ENCODE measurements at regions not wholly inside any gene's neighbourhood (a gene's known extent, or its start where the extent isn't known, plus 50 kb on each side); places are given as distances from the start of the nearest gene placed in this dataset.

GRCh38 chr3:127077068-127077467, 94.2 kb downstream of the PLXNA1 start:
- H3K9ac ChIP-seq (ENCODE audit: low read depth, low read length), result no peak overlapping the region

GRCh38 chr3:127077505-127078064, 94.7 kb downstream of the PLXNA1 start:
- Histone ChIP-seq H3K9ac (ENCODE audit: low read depth, low read length) (no peak overlapping the region), H3K79me2 (ENCODE audit: insufficient read depth, low read length) (no peaks in the 10 kb centered on the region), H4K20me1 (ENCODE audit: insufficient read depth, low read length) (no peaks in the 10 kb centered on the region; the same call in 1 of the 2 replicates), H3K27ac (ENCODE audit: low read length) (no peak overlapping the region), H3K4me3 (ENCODE audit: low read depth in 1 of 2, low read length in 2 of 2) (no peak overlapping the region), H3K4me2 (ENCODE audit: insufficient read depth, low read length) (no peak overlapping the region), H3K27me3 (ENCODE audit: insufficient read depth, low read length, poor library complexity) (no peaks in the 10 kb centered on the region), H3K9me3 (ENCODE audit: insufficient read depth, low read length, severe bottlenecking) (no peaks in the 10 kb centered on the region), H3K36me3 (ENCODE audit: insufficient read depth, low read length) (no peaks in the 10 kb centered on the region), H2AFZ (ENCODE audit: low read depth, low read length) (no peak overlapping the region), H3K4me1 (ENCODE audit: insufficient read depth, low read length) (peaks cover 11% of the 10 kb centered on the region; the same call in 1 of the 2 replicates)
- no peak for DNase-seq
- no peak for TF ChIP-seq CTCF (IDR thresholded peaks at IDR 0.05; ENCODE audit: borderline replicate concordance, extremely low read depth, low read length, poor library complexity, severe bottlenecking)
- TF ChIP-seq EZH2 (IDR thresholded peaks at IDR 0.05; ENCODE audit: borderline replicate concordance, low read depth, low read length, severe bottlenecking), result no peak
- no peak for ATAC-seq (ENCODE audit: insufficient read depth, low read depth)

More at GRCh38 chr3:127077068-127077467, 94.2 kb downstream of the PLXNA1 start:
- Histone ChIP-seq H3K27ac (ENCODE audit: low read length) (no peak overlapping the region), H3K9me3 (ENCODE audit: insufficient read depth, low read length, severe bottlenecking) (no peaks in the 10 kb centered on the region), H3K4me1 (ENCODE audit: insufficient read depth, low read length) (peaks cover 11% of the 10 kb centered on the region; the same call in 1 of the 2 replicates), H3K4me2 (ENCODE audit: insufficient read depth, low read length) (no peak overlapping the region), H3K36me3 (ENCODE audit: insufficient read depth, low read length) (no peaks in the 10 kb centered on the region), H3K79me2 (ENCODE audit: insufficient read depth, low read length) (no peaks in the 10 kb centered on the region), H2AFZ (ENCODE audit: low read depth, low read length) (no peak overlapping the region), H3K27me3 (ENCODE audit: insufficient read depth, low read length, poor library complexity) (no peaks in the 10 kb centered on the region), H4K20me1 (ENCODE audit: insufficient read depth, low read length) (no peaks in the 10 kb centered on the region; the same call in 1 of the 2 replicates), H3K4me3 (ENCODE audit: low read depth in 1 of 2, low read length in 2 of 2) (no peak overlapping the region)
- TF ChIP-seq EZH2 (IDR thresholded peaks at IDR 0.05; ENCODE audit: borderline replicate concordance, low read depth, low read length, severe bottlenecking), result no peak
- TF ChIP-seq CTCF (IDR thresholded peaks at IDR 0.05; ENCODE audit: borderline replicate concordance, extremely low read depth, low read length, poor library complexity, severe bottlenecking), result no peak
- DNase-seq (no peak), ATAC-seq (ENCODE audit: insufficient read depth, low read depth) (no peak)

DNA sequence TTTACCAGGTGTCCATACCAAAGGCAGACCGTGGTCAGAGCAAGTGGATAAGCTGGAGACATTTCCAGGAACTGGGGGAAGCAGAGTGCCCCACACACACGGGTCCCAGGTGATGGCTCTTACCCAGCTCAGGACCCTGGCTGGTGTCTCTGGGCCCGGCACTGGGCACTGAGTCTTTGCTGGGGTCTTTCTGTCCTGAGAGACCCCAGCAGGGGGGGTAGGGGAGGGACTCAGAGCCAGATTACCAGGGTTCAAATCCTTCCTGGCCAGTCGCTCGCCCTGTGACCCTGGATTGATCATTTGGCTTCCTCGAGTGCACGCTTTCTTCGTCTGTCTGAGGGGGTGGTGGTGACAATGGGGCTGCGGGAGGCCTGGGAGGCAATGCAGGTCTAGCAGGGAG, 95.7 kb downstream of the PLXNA1 start:
- DNase-seq, result no peak
- Histone ChIP-seq H3K27me3 (ENCODE audit: insufficient read depth, low read length, poor library complexity) (no peaks in the 10 kb centered on the region), H3K4me2 (ENCODE audit: insufficient read depth, low read length) (no peak overlapping the region), H3K4me3 (ENCODE audit: low read depth in 1 of 2, low read length in 2 of 2) (no peak overlapping the region), H3K36me3 (ENCODE audit: insufficient read depth, low read length) (no peaks in the 10 kb centered on the region), H4K20me1 (ENCODE audit: insufficient read depth, low read length) (no peaks in the 10 kb centered on the region), H3K9ac (ENCODE audit: low read depth, low read length) (no peak overlapping the region), H3K9me3 (ENCODE audit: insufficient read depth, low read length, severe bottlenecking) (no peaks in the 10 kb centered on the region), H3K79me2 (ENCODE audit: insufficient read depth, low read length) (no peaks in the 10 kb centered on the region), H2AFZ (ENCODE audit: low read depth, low read length) (no peak overlapping the region), H3K27ac (ENCODE audit: low read length) (no peak overlapping the region), H3K4me1 (ENCODE audit: insufficient read depth, low read length) (peaks cover 11% of the 10 kb centered on the region; the same call in 1 of the 2 replicates)
- no peak for TF ChIP-seq EZH2 (IDR thresholded peaks at IDR 0.05; ENCODE audit: borderline replicate concordance, low read depth, low read length, severe bottlenecking)
- no peak for TF ChIP-seq CTCF (IDR thresholded peaks at IDR 0.05; ENCODE audit: borderline replicate concordance, extremely low read depth, low read length, poor library complexity, severe bottlenecking)
- no peak for ATAC-seq (ENCODE audit: insufficient read depth, low read depth)
